CD1c-positive myeloid dendritic cell (primary cell): ENCODE measurements at regions not wholly inside any gene's neighbourhood (a gene's known extent, or its start where the extent isn't known, plus 50 kb on each side); places are given as distances from the start of the nearest gene placed in this dataset.

Experiments used
- DNase-seq: peaks from one replicate; pipeline ENCODE4 v3.0.0-alpha.2; 2016; ENCODE audit errors: extremely low spot score

- no peak for DNase-seq
Measured at GRCh38 chr4:31645236-31645635, 925.1 kb downstream of the PCDH7 start.

DNA sequence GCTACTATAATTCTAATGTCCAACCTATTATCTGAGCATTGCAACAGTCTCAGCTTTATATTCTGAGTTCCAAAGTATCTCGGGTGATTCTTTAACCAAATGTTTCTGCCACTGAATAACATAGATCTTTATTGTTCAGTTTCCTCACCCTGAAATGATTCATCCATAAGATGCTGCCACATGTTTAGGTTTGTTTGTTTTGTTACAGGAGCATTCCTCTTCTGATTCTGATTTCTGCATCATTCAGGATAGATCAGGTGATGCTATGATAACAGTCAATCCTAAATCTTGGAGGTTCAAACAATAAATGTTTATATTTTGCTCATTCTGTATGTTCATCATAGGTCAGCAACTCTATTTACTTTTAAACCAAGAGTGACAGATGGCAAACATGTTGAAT is 927.6 kb downstream of the PCDH7 start:
- no peak for DNase-seq

GRCh38 chr4:31649878-31650277 is 929.7 kb downstream of the PCDH7 start:
- no peak for DNase-seq

DNA sequence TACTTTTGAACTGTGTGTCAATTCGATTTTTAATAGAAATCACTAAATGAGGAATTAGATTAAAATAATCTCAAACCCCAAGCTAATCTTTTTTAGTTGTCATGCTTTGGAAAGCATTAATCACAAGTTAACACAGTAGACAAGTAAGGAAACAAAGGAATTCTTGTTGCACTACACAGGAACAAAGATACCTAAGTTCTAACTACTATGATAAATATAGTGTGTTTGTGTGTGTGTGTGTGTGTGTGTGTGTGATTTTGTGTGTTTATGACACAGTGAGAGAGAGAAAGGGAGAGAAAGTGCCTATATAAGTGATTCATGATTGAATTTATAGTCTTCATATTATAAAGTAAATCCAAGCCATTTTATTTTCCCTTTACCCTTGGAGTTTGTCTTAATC is 931.4 kb downstream of the PCDH7 start:
- DNase-seq: no peak

- no peak for DNase-seq
Measured at GRCh38 chr4:31655328-31655727, 935.2 kb downstream of the PCDH7 start.

DNA sequence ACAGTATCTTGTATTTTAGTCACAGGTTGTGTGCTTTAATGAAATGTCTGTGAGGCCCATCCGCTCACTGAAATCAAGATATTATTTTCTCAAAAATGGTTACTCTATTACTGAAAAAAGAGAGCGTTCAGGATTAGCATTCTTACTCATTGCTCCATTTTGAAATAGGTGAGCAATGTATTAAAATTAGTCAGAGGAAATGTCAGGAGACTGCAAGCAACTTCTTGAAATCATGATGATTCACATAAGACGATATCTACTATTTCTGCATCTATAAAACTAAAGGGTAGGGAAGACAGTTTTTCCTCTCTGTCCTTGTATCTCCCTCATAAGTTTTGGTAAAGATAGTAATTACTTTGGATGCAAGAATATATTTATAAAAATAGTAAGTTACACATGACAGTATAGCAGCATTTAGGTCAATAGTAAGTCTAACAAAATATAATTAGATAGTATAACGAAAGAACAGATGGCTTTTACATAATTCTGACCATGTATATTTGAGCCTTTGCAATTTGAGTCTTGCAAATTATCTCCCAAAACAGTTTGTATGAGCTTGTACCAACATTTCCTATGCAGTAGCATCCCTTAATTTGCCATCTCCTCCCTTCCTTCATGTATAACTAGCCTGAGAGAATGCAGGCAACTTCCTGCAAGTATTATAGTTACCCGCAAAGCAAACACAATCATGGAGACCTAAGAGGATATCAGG is 937.8 kb downstream of the PCDH7 start:
- no peak for DNase-seq

GRCh38 chr4:31660916-31661315 is 940.7 kb downstream of the PCDH7 start:
- no peak for DNase-seq

GRCh38 chr4:31662951-31663350 is 942.8 kb downstream of the PCDH7 start:
- no peak for DNase-seq

- no peak for DNase-seq
Measured at GRCh38 chr4:31667686-31668085, 947.5 kb downstream of the PCDH7 start.

GRCh38 chr4:31674313-31674947 is 954.3 kb downstream of the PCDH7 start:
- no peak for DNase-seq

- no peak for DNase-seq
Measured at GRCh38 chr4:31678356-31678755, 958.2 kb downstream of the PCDH7 start.

DNA sequence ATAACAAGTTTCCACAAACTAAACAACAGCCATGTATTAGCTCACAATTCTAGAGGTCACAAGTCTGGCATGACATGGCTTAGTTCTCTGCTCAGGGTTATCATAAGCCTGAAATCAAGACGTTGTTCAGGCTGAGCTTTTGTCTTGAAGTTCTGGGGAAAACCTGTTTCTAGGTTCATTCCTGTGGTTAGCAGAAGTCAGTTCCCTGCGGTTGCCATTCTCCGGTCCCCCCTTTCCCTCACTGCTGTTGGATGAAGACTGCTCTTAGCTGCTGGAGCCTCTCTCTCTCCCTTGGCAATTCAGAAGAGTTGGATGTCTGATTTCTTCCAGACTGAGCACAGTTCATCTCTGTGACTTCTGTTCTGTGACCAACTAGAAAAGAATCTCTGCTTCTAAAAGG is 962.6 kb downstream of the PCDH7 start:
- no peak for DNase-seq

- no peak for DNase-seq
Measured at GRCh38 chr4:31687717-31688342, 967.7 kb downstream of the PCDH7 start.

- DNase-seq: no peak
Measured at GRCh38 chr4:31692399-31692940, 972.3 kb downstream of the PCDH7 start.

DNA sequence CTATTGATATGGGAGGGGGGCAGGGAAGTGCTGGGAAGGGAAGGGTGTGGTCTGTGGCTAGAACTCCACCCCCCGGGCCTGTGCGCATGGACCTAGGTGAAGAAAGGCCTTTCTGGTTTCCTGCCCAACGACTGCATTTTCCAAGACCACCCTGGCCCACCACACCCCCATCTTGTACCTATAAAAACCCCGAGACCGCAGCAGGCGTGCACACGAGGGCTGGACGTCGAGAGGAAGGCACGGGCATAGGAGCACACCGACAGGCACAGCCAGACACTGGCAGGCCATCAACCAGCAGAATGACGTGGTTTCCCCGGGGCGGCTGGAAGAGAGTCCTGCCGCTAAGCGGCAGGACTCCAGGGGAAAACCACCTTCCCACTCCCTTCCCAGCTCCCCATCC is 981.1 kb downstream of the PCDH7 start:
- no peak for DNase-seq

DNA sequence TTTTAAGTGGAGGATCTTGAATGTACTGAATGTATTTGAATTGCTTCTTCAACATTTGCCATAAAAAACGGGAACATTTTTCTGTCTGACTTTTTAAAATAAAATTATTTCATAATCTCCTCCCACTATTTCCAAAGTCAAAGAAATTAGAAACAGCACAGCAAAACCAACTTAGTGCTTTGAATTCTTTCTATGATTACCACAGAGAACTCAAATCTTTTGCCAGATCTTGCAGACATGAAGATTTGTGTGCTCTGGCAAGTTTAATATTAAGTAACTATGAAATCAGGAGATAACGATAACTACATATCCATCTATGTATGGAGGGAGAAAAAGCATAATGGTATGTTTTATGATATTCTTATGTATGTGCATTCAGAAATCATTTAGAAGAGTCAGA is 982.2 kb downstream of the PCDH7 start:
- DNase-seq: no peak

DNA sequence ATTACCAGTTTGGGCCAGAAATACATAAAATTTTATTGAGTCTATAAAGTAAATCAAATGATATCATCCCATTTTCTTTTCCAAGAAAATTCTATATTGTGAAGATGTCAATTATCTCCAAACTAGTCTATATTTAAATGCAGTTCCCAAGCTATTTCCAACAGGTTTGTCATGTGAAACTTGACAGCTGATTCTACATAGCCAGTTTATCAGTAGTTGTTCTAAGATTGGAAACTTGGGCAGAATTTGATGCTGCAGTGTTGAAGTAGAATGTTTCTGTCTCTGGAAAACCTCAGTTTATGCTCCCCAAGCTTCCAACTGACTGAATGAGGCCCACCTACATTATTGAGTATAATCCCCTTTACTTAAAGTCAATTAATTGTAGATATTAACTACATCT is 994.1 kb downstream of the PCDH7 start:
- no peak for DNase-seq

DNA sequence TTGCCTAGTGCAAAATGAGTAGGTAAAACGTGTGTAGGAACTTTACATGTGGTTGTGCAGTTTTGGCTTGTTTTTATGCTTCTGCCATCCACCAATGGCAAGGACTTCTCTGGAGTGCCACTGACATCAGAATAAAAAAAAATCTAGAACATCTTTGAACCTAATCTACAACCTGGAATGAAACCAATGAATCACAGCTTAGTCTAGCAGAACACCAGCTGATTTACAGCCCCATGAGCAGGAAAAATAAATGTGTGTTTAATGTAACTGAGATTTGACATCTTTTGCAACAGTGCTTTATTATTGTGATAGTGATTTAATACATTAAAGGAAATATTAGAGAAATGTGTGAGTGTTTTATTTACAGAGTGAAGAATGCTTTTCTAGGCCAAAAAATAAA is 995.1 kb downstream of the PCDH7 start:
- DNase-seq: no peak

GRCh38 chr4:31727030-31727429 is 1006.9 kb downstream of the PCDH7 start:
- DNase-seq: no peak

GRCh38 chr4:31735004-31735403 is 1014.8 kb downstream of the PCDH7 start:
- no peak for DNase-seq

DNA sequence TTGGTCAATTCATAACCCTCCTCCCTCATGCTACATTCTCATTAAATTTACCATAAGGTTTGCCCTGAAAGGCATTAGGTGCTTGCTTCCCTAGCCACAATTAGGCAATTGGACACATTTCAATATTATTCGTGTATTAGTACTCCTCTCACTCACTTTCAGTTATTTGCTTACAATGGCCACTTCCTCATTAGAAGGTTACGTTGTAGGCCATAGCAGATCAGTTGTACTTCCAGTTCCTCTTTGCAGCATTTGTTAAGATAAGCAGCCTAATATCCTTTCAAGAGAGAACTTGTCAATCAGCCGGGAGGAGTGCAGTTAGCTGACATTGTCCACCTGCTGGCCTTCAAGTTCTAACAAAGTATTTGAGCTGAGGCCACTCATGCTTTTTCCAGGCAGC is 1017.2 kb downstream of the PCDH7 start:
- peak; percentile 73 for DNase-seq

- peak; percentile 17 for DNase-seq
Measured at GRCh38 chr4:31741326-31741725, 1021.2 kb downstream of the PCDH7 start.

DNA sequence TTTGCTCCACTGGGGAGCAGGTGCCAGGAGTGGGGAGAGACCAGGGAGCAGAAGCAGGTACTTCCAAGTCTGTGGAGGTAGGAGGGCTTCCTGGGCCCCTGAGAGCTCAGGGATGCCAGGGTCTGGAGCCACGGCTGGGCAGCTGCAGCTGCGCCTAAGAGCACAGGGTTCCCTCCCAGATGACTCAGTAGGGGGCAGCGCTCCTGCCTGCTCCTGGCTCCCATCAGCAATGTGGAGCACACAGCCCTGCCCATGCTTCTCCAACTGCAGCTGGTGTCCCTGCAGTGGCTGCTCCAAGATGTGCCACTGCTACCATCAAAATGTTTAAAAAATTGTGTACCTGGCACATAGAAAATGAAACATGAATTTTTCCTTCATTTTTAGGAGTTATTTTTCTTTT is 1028.2 kb downstream of the PCDH7 start:
- no peak for DNase-seq
